KMS-11 (cell line): ENCODE measurements at regions not wholly inside any gene's neighbourhood (a gene's known extent, or its start where the extent isn't known, plus 50 kb on each side); places are given as distances from the start of the nearest gene placed in this dataset.

ENCODE experiments used
- H2AFZ ChIP-seq: fragments of 200-600 bp; sonication (generic); 2 replicates; pipeline ENCODE4 v1.6.1; 2016; ENCODE audit warnings: antibody characterized with exemption, mixed run types, low read depth
- H3K27ac ChIP-seq: fragments of 200-600 bp; sonication (generic); 2 replicates; pipeline ENCODE4 v1.6.1; 2016; ENCODE audit warnings: mild to moderate bottlenecking, mixed run types
- H3K27me3 ChIP-seq: fragments of 200-600 bp; sonication (generic); 2 replicates; pipeline ENCODE4 v1.6.1; 2017; ENCODE audit warnings: mild to moderate bottlenecking, low read depth, mixed run types, moderate library complexity; ENCODE audit not compliant: insufficient read depth
- H3K36me3 ChIP-seq: fragments of 200-600 bp; sonication (generic); 2 replicates; pipeline ENCODE4 v1.6.1; 2017; ENCODE audit warnings: mild to moderate bottlenecking, mixed run types; ENCODE audit not compliant: insufficient read depth
- H3K4me1 ChIP-seq: fragments of 200-600 bp; sonication (generic); 2 replicates; pipeline ENCODE4 v1.6.1; 2016; ENCODE audit warnings: mild to moderate bottlenecking, low read depth, mixed run types; ENCODE audit not compliant: poor library complexity, severe bottlenecking
- H3K4me2 ChIP-seq: fragments of 200-600 bp; sonication (generic); 2 replicates; pipeline ENCODE4 v1.7.0; 2016; ENCODE audit warnings: mild to moderate bottlenecking, mixed run types
- H3K4me3 ChIP-seq: fragments of 200-600 bp; sonication (generic); IDR thresholded peaks from 2 replicates; pipeline ENCODE4 v1.6.1; 2017; ENCODE audit warnings: low read depth, low read length, mixed read lengths; ENCODE audit not compliant: insufficient read depth
- H3K79me2 ChIP-seq: fragments of 200-600 bp; sonication (generic); 2 replicates; pipeline ENCODE4 v1.6.1; 2016; ENCODE audit warnings: low read depth, mixed run types; ENCODE audit not compliant: insufficient read depth
- H3K9ac ChIP-seq: fragments of 200-600 bp; sonication (generic); 2 replicates; pipeline ENCODE4 v1.6.1; 2016; ENCODE audit warnings: mild to moderate bottlenecking, mixed run types
- H4K20me1 ChIP-seq: fragments of 200-600 bp; sonication (generic); 2 replicates; pipeline ENCODE4 v1.6.1; 2016; ENCODE audit warnings: mild to moderate bottlenecking, mixed run types; ENCODE audit not compliant: insufficient read depth
- CTCF ChIP-seq: fragments of 200-600 bp; sonication (generic); conservative IDR thresholded peaks from 2 replicates; pipeline ENCODE4 v1.6.1; 2017; ENCODE audit warnings: low read depth, mild to moderate bottlenecking, antibody characterized with exemption, low read length, moderate library complexity, mixed read lengths

DNA sequence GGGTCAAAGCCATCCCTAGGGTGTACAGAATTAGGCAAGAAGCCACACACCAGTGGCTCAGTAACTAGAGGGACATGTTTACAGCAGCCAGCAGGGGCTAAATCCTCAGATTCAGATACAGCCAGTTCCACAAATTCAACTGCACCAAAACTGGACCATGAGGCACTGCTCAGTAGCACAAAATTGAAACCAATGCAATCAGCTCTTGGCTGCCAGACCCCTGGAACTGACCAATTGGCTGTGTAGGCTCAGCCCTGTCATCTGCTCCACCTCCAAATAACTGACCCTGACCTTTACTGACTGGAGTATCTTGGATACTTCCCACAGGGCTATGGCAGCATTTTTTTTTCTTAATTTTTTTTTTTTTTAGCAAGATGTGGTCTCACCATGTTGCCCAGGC lies 226.5 kb downstream of the FOXO1 start:
- no peak for TF ChIP-seq CTCF
- Histone ChIP-seq H3K79me2 (no peaks in the 10 kb centered on the region), H3K4me1 (no peaks in the 10 kb centered on the region), H3K36me3 (no peaks in the 10 kb centered on the region), H4K20me1 (no peaks in the 10 kb centered on the region), H3K27ac (no peak overlapping the region), H2AFZ (no peak overlapping the region), H3K4me3 (no peak overlapping the region), H3K4me2 (no peak overlapping the region), H3K9ac (no peak overlapping the region), H3K27me3 (no peaks in the 10 kb centered on the region)

DNA sequence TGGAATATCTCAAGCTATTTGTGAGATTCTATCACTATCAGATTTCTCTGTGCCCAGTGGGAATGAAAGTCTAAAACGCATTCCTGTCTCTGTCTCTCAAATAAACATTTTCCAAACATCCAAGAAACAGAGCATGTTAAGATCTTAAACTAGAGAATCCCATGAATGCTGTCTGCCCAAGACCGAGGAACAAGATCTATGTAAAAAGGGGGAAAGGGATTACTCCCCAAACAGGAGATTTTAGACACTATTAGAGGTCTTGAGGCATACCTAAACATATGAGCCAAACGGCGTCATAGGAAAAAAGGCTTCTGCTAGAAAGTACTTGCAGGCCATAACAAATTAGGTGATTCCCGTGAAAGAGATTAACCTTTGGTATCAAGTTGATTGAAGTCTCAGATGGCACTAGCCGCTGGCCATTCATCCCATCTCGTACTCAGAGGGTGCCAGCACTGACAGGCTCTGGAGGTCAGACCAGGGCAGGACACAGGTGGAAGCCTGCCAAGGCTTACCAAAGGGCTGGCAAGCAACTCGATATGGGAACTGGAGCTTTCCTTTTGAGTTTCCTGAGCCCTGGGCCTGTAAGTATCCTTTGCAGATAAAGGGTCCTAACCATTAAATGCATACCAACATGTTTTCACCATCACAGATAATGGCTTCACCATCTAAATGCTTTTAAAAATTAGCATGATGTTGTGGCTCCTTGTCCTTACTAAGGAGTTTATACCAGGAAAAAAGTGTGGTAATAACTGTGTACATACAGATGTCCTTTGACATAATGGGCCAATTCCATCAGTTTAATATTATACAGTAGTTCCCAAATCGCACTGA lies 225.2 kb downstream of the FOXO1 start:
- Histone ChIP-seq H3K9ac (no peak overlapping the region), H4K20me1 (no peaks in the 10 kb centered on the region), H3K79me2 (no peaks in the 10 kb centered on the region), H3K4me2 (no peak overlapping the region), H2AFZ (no peak overlapping the region), H3K4me3 (no peak overlapping the region), H3K4me1 (no peaks in the 10 kb centered on the region), H3K27ac (no peak overlapping the region), H3K27me3 (no peaks in the 10 kb centered on the region), H3K36me3 (no peaks in the 10 kb centered on the region)
- no peak for TF ChIP-seq CTCF

GRCh38 chr13:40442231-40442630 lies 224.2 kb downstream of the FOXO1 start:
- no peak overlapping the region for H3K4me3 ChIP-seq
- H3K9ac ChIP-seq, result no peak overlapping the region
- TF ChIP-seq CTCF, result no peak
- no peaks in the 10 kb centered on the region for H3K4me1 ChIP-seq
- H2AFZ ChIP-seq, result no peak overlapping the region
- no peak overlapping the region for H3K27ac ChIP-seq
- no peaks in the 10 kb centered on the region for H3K27me3 ChIP-seq
- H4K20me1 ChIP-seq, result no peaks in the 10 kb centered on the region
- H3K4me2 ChIP-seq, result no peak overlapping the region
- no peaks in the 10 kb centered on the region for H3K79me2 ChIP-seq
- no peaks in the 10 kb centered on the region for H3K36me3 ChIP-seq

- Histone ChIP-seq H3K36me3 (no peaks in the 10 kb centered on the region), H3K27me3 (no peaks in the 10 kb centered on the region), H3K4me2 (no peak overlapping the region), H3K79me2 (no peaks in the 10 kb centered on the region), H3K9ac (no peak overlapping the region), H2AFZ (no peak overlapping the region), H3K4me1 (no peaks in the 10 kb centered on the region), H4K20me1 (no peaks in the 10 kb centered on the region), H3K27ac (no peak overlapping the region), H3K4me3 (no peak overlapping the region)
- no peak for TF ChIP-seq CTCF
Measured at GRCh38 chr13:40442826-40443225, 223.6 kb downstream of the FOXO1 start.
